KBM-7 (cell line): ENCODE measurements at regions not wholly inside any gene's neighbourhood (a gene's known extent, or its start where the extent isn't known, plus 50 kb on each side); places are given as distances from the start of the nearest gene placed in this dataset.
"Not testable (repeated sequence)": the region's sequence is repeated elsewhere in the genome, so short reads cannot be mapped to it uniquely, and the experiment has no call there.

Source experiments
- DNase-seq: peaks from one replicate; pipeline ENCODE4 v3.0.0-alpha.2; 2015
- in situ Hi-C: fragments of 300-500 bp; cut with MboI; formaldehyde crosslinking; loops from 2 replicates; pipeline ENCODE4 v1.14.3; 2020; ENCODE audit warnings: low sequenced_read_pairs, low pct_unique_long_range_greater_than_20kb, mixed read lengths

- DNase-seq, in situ Hi-C loops: not testable (repeated sequence)
Observed at GRCh38 chr3:35482566-35482965, 156.8 kb upstream of the ARPP21 start.

- in situ Hi-C loops: no loop called here
Observed at GRCh38 chr3:35483131-35483530, 156.2 kb upstream of the ARPP21 start.

GRCh38 chr3:35484929-35485530 lies 154.3 kb upstream of the ARPP21 start:
- no peak for DNase-seq
- in situ Hi-C loops: no loop called here

More at GRCh38 chr3:35483131-35483530, 156.2 kb upstream of the ARPP21 start:
- no peak for DNase-seq

GRCh38 chr3:35486295-35486694 lies 153.0 kb upstream of the ARPP21 start:
- no peak for DNase-seq
- in situ Hi-C loops: no loop called here

GRCh38 chr3:35487376-35487775 lies 151.9 kb upstream of the ARPP21 start:
- in situ Hi-C loops: no loop called here
- DNase-seq: no peak

GRCh38 chr3:35488526-35488925 lies 150.8 kb upstream of the ARPP21 start:
- in situ Hi-C loops: no loop called here
- DNase-seq: no peak

GRCh38 chr3:35492841-35493240 lies 146.5 kb upstream of the ARPP21 start:
- in situ Hi-C loops: no loop called here
- no peak for DNase-seq

- in situ Hi-C loops: no loop called here
- DNase-seq: no peak
Observed at GRCh38 chr3:35498506-35499210, 140.7 kb upstream of the ARPP21 start.

GRCh38 chr3:35500641-35501350 lies 138.5 kb upstream of the ARPP21 start:
- in situ Hi-C loops: no loop called here
- no peak for DNase-seq

GRCh38 chr3:35502699-35503098 lies 136.6 kb upstream of the ARPP21 start:
- no peak for DNase-seq

GRCh38 chr3:35505181-35505580 lies 134.1 kb upstream of the ARPP21 start:
- in situ Hi-C loops: no loop called here
- DNase-seq: no peak

More at GRCh38 chr3:35502699-35503098, 136.6 kb upstream of the ARPP21 start:
- in situ Hi-C loops: no loop called here

- in situ Hi-C loops: no loop called here
- DNase-seq: no peak
Observed at GRCh38 chr3:35505772-35506171, 133.6 kb upstream of the ARPP21 start.

GRCh38 chr3:35519936-35520335 lies 119.4 kb upstream of the ARPP21 start:
- in situ Hi-C loops: no loop called here
- DNase-seq: no peak

GRCh38 chr3:35521196-35521595 lies 118.1 kb upstream of the ARPP21 start:
- in situ Hi-C loops: no loop called here
- no peak for DNase-seq

- DNase-seq: no peak
- in situ Hi-C loops: no loop called here
Observed at GRCh38 chr3:35522450-35522849, 116.9 kb upstream of the ARPP21 start.

GRCh38 chr3:35523074-35523473 lies 116.3 kb upstream of the ARPP21 start:
- DNase-seq: no peak
- in situ Hi-C loops: no loop called here

- in situ Hi-C loops: no loop called here
- no peak for DNase-seq
Observed at GRCh38 chr3:35523838-35524237, 115.5 kb upstream of the ARPP21 start.

- no peak for DNase-seq
- in situ Hi-C loops: no loop called here
Observed at GRCh38 chr3:35524856-35525255, 114.5 kb upstream of the ARPP21 start.

- in situ Hi-C loops: no loop called here
- DNase-seq: no peak
Observed at GRCh38 chr3:35528728-35529127, 110.6 kb upstream of the ARPP21 start.

GRCh38 chr3:35529337-35529736 lies 110.0 kb upstream of the ARPP21 start:
- in situ Hi-C loops: no loop called here
- DNase-seq: no peak
